GM18858 (cell line): ENCODE measurements at regions not wholly inside any gene's neighbourhood (a gene's known extent, or its start where the extent isn't known, plus 50 kb on each side); places are given as distances from the start of the nearest gene placed in this dataset.
"Not testable (repeated sequence)": the region's sequence is repeated elsewhere in the genome, so short reads cannot be mapped to it uniquely, and the experiment has no call there.

Experiments
- ATAC-seq: cut with Tn5 transposase; IDR thresholded peaks from one replicate; pipeline ENCODE4 v1.9.1; 2021; ENCODE audit not compliant: unreplicated experiment

DNA sequence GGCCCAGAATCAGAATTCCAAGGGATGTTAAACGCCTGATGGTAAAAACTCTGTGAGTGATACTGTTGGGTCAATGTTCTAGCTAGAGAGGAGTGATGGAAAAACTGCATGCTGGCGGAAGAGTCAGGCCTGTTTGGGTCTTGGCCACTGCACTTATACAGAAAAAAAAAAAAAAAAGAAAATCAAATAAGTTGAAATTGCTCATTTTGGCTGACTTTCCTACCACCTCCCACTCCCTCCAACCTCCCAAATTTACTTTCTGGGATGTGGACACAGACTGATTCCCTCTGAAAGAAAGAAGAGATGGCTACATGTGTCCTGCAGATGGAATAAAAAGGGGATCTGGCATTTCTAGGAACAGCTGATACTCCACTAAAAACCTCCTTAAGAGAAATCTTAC is 234.1 kb upstream of the GIMD1 start:
- no peak for ATAC-seq

DNA sequence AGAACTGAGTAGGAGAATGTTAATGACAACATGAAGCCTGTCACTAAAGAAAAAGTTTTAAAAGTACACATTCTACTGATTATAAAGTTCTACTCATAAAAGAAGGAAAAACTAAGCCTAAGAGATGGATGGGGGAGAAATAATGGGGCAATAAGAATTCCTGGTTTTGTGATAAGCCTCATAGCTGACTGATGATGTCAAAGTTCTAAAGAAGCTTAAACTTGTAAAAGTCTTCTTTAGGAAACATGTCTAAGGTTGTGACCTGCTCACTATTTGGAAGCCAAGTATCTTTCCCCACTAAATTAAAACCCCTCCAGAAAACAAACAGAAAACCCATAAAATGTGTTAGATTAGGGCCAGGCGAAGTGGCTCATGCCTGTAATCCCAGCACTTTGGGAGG is 232.9 kb upstream of the GIMD1 start:
- no peak for ATAC-seq

DNA sequence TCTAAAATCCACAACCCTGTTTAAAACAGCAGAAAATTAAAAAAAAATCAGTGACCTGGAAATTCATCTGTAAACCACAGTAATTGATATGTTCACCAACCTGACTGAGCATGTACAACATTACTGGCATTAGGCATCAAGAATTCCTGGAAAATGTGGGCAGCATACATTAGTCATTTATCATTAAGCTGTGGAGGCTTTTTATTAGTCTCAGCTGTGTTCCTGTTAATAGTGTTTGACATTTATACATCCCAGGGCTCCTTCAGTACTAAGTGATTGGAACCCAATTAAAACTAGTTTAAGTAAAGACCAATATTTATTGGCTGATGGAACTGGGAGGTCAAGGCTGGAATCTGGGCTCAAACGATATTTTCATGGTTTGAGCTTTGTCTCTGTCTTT is 227.3 kb upstream of the GIMD1 start:
- ATAC-seq: no peak

DNA sequence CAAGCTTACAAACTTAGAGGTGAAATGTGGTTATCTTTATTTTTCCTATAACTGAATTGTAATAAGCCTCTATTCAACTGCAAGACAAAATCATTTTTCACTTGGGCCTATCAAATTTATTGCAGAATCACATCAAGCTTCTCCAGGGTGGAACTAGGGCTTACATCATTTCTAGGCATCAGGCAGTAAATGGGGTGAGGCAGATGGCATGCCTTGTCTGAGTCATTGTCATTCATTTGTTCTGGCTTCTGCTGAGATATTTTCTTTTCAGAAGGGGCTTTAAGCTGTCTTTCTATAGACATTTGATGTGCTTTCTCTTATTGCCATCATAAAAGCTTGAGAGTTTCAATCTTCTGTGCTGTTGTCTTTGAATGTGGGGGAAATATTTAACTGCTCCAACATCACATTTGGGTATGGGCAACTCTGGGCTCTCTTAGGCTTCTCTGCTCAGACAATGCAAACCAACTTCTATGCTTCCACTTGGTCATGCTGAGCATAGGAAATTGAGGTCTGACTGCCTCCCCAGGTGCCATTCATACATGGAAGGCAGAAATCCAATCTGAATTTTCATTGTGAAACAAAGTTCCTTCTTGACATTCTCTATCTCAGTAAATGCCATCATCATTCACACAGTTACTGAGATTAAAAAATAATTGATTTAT is 225.8 kb upstream of the GIMD1 start:
- no peak for ATAC-seq

DNA sequence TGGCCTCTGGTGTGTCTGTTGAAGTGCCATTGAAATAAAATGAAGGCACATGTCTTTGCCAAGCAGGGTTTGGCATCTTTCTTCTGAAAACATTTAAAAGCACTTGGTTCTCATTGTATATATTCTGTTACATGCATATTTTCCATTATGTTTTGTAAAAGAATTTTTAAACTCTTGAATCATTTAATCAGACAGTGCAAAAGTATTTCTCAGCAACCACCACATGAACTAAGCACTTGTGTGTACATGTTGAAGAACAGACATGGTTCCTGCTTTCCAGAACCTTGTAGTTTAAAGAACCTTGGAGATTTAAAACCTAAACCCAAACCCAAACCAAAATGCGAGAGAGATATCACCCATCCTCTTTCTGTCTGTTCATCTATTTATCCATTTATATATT is 220.3 kb upstream of the GIMD1 start:
- ATAC-seq: no peak

DNA sequence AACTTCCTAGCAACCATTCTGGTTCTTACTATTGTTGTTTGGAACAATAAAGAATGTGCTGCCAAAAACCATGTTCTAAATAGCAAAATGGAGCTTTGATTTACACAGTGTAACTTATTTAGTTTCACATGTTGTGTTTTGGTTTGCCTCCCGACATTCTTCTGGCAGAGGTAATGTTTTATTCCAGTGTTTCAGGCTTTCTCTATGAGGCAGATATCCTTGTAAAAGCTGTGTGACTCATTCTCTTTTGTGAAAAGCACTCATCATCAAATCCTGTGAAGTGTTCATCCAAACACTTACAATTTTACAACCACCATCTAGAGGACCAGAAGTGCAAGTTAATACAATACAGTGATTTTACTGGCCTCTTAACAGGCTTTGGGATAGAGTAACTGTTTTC is 219.0 kb upstream of the GIMD1 start:
- no peak for ATAC-seq

DNA sequence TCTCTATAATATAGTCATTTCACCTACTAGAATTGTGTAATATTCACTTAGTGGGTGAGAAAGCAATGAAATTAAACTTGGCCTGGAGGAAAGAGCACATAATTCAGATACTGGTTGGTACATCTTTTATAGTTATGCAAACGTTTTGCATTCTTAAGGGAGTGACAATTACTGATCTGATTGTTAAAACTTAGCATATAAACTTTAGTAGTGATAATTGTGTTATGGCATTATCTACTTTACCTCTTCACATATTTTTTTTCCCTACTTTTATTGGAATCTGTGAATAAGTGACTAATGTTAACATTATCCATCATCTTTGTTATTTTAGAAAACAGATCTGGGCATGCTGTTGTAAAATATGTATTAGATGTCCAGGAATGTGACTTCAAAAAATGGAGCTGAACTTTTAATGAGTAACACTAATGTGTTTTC is 217.4 kb upstream of the GIMD1 start:
- no peak for ATAC-seq

DNA sequence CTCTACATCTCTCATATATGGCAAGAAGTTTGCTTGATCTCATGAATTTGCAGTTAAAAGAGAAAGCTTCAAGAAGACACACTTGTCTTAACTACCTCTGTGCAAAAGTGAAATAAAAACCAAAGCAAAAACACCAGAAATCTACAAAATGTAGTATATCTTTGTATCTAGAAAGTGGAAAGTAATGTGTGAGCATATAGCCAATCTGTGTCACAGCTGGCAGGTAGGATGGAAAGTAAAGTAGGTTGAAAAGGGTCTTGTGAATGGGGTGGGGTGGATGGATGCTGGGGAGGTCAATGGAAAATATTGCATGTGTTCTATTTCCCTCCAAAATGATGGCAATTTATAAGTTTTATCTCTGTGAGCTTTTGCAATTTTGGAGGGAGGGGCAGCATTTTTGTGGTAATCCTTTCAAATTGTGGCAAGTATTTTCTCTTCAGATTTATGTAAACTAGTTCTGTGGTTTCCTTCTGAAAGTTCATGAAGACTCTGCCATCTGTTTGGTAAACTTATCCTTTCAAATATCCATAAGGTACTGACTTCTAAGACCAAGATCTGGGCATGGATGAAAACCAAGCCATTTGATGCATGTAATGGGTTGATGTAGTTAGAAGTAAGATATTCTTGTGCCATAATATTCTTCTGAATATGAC is 215.9 kb upstream of the GIMD1 start:
- no peak for ATAC-seq

DNA sequence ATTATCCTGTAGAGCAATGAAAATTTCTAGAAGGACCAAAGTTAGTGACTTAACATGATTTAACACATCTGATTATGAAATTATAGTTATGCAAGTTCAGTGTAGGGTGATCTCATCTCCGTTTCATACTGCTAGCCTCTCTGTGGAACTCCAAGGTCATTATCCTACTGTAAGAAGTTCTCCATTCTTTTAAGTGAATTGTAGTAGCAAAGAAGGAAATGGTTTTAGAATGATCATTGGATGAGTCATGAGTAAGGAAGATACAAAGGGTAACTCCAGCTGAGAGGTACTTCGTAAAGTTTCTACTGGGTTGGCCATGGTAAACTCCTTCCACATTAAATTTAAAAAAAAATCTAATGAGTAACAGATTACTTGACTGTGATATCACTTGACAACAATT is 215.0 kb upstream of the GIMD1 start:
- no peak for ATAC-seq

DNA sequence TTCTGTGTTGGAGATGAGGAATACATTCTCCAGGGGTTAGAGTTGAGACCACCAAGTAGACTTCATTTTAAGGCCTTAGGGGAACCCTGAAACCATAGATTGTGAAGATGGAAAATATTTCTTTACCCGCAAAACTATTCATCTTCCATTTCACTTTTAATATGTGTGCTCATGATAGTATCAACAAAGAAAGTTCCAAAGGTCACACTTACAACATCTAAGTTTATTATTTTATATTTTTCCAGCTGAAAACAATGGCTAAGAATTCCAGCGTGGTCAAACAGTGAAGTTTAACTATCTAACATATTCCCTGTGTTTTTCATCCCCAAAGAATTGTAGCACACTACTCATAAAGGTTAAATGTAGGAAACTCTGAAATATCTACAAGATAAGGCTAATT is 214.5 kb upstream of the GIMD1 start:
- no peak for ATAC-seq

DNA sequence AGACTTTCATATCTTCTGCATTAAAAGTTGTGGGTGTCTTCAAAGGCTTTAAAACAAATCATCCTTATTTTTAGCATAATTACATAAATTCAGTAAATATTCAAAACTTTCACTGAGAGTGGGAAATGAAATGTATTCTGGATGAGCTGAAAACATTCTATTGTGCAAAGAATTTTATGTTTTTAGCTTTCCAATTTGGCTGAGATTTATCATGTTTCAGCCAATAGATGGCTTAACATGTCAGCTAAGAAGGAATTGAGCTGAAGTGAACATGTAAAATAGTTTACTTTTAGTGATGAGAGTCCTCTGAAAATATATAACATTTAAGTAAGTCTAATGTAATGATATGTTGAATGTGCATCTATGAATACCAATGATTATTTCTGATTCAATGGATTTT is 213.5 kb upstream of the GIMD1 start:
- no peak for ATAC-seq

DNA sequence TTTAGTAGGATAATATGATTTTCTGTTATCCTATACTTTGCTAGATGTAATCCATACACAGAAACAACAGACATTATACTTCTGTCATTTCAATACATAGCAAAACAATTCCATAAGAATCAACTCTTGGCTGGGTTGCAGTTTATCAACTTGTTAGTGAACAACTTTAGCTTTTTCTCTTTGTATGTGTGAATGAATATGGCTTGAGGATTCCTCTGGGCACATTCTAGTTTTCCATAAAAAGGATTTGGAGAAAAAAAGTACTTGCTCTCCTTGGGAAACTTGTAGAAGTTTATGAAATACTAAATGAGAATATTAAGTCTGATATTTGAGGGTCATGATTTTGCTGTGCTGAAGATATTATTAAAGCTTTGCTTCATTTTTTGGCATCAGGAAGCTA is 210.7 kb upstream of the GIMD1 start:
- no peak for ATAC-seq

DNA sequence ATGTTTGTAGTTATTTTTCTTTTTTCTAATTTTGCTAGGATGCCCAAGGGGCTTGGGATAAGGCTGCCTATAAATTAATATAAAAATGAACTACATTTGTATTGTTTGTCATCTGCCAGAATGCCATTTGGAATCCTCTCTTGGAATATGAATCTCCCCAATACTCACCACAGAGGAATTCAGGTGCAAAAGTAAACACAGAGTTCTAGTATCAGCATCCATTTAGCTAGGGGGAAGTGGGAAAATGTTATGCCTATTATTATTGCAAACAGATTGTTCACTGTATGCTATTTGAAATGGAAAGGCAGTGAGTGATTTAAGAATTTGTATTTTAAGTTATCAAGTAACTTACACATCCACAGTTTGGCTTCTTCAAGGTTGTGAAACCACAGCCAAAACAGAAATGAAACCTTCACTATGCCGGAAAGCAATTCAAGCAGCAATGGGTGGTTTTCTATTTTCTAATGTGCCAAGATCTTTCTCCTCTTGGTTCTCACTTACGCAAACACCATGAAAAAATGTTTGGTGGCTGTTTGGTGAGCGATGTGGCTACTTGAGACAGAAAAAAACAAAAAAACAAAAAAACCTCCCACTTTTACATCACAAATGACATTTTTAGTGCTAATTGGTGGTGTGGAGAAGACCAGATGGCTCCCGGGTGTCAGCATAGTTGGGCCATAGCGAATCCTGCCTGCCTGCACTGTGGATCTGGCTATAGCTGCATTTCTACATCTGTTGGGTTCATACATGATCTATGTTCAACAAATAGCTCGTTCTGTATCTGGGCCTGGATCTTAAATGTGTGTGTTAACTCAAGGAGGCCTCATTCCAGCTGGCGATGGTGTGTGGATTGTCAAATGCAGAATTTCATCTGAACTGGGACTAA is 200.8 kb upstream of the GIMD1 start:
- ATAC-seq: no peak

DNA sequence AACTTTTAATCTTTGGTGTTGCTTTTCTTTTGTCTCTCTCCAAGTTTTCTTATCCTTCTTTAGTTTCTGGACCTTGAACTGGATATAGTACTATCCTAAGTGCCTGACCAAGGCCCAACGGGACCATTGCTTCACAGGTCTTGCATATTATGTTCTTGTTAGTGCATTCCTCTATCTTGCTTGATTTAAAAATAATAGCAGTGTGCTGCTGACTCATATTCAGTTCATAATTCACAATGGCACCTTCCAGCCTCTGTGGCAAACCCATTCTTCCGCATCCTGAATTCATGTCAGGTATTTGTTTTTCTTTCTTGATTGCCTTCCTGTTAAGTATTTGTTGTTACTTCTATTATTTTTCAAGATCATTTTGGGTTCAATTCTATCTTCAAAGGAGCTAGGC is 197.1 kb upstream of the GIMD1 start:
- ATAC-seq: no peak

DNA sequence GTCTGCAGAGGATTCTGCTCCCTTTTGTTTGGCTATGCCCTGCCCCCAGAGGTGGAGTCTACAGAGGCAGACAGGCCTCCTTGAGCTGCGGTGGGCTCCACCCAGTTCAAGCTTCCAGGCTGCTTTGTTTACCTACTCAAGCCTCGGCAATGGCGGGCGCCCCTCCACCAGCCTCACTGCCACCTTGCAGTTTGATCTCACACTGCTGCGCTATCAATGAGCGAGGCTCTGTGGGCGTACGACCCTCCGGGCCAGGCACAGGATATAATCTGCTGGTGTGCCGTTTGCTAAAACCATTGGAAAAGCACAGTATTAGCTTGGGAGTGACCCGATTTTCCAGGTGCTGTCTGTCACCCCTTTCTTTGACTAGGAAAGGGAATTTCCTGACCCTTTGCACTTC is 195.1 kb upstream of the GIMD1 start:
- ATAC-seq: not testable (repeated sequence)

DNA sequence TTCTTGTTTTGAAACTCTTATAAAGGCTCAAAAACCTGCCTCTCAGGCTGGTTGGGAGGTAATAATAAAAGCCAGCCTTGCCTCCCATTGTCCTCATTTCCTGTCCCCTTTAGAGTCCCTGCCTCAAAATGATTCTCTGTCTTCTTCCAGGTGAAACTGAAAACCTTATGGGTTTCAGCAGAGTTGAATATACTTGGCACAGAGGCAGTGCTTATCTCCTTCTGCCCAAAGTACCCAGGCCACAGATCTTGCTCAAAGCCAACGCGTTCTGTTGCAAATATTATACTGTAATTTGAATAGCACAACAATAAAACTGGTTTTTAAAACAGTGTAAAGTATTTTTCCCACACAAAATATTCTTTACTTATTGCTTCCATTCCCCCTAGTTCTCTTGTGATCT is 183.1 kb upstream of the GIMD1 start:
- no peak for ATAC-seq

DNA sequence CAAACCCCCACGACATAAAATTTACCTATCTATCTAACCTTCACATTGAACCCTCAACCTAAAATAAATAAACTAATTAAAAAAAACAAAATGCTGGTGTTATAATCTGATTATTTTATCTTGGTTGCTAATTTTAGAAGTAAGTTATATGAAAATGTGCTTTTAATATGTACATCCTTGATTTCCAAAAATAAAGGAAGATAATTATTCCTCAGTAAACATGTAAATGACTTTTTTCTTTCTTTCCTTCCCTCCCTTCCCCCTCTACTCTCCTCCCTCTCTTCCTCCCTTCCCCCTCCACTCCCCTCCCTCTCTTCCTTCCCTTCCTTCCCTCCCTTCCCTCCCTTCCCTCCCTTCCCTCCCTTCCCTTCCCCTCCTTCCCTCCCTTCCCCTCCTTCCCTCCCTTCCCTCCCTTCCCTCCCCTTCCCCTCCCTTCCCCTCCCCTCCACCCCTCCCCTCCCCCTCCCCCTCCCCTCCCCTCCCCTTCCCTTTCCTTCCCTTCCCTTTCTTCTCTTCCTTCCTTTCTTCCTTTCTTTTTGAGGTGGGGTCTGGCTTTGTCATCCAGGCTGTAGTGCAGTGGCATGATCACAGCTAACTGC is 180.0 kb upstream of the GIMD1 start:
- no peak for ATAC-seq

DNA sequence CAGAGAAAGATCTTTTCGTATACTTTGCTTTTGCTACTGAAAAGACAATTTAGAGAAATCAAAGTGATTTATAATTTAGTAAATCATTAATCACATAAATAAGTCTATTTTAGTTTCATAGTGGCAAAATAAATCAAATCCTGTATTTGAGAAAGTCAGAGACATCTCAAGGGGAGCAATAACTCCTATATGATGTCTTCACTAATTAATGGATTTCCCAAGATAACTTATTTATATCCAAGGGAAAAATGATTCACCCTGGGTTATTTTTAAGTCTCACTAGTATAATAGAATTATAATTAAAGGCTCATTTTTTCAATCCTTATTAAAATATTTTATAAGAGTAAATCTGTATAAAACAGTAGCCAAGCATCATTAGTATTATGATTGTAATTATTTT is 177.8 kb upstream of the GIMD1 start:
- ATAC-seq: no peak

DNA sequence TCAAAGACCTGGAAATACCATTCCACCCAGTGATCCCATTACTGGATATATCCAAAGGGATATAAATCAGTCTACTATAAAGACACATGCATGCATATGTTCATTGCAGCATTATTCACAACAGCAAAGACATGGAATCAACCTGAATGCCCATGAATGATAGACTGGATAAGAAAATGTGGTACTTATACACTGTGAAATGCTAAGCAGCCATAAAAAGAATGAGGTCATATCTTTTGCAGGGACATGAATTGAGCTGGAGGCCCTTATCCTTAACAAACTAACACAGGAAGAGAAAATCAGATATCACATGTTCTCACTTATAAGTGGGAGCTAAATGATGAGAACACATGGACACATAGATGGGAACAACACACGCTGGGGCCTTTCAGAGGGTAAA is 174.0 kb upstream of the GIMD1 start:
- not testable (repeated sequence) for ATAC-seq

DNA sequence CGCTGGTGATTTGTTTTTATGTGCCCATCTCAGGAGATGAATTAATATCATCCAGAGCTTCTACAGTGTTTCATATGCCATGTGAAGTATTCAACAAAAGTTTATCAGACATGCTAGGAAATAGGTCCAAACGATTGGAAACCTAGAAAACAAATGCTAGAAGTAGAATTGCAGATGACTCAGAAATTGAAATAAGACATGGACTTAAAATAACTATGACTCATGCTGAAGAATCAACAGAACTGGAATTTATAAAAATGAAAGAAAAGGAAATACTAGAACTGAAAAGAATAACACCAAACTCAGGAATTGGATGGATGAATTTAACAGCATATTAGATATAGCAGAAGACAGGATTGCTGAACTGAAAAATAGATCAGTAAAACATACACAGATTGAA is 172.7 kb upstream of the GIMD1 start:
- no peak for ATAC-seq

DNA sequence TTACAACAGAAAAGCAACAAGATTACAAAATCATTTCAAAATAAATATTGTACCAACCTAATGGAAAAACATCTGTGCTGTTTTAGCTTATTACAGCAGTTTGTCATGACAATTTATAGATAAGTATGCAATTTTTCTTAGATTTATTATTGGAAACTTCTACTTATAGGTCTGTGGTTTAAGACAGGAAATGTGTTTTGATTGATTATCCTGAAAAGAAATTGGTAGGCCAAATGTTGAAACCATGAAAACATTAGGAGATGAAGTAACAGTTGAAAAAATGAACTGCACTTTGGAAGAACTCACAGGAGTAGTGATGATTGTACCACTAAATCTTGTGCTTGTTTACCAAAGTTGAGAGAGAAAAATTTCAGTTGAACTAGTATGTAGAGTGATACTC is 162.2 kb upstream of the GIMD1 start:
- ATAC-seq: no peak

DNA sequence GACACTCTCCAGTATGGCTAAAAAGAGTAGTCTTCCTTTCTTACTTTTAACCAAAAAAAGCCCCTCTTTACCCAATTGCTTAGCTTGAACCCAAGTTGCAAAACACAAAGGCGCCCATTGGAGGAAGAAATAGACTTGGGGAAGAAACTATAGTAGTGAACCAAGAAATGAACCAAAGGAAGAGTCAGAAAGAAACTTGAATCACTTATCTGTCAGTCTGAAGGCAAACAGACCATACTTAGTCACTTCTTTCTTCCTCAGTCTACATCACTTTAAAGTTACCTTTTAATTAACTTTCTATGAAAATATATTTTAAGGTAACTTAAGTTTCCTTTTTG is 161.4 kb upstream of the GIMD1 start:
- no peak for ATAC-seq
